Spleen (tissue), 11 donors: ENCODE measurements at regions not wholly inside any gene's neighbourhood (a gene's known extent, or its start where the extent isn't known, plus 50 kb on each side); places are given as distances from the start of the nearest gene placed in this dataset.

ENCODE experiments used
- DNase-seq: peaks from one replicate; pipeline ENCODE4 v3.0.0-alpha.2; 2020
- H3K27ac ChIP-seq, 8 donors: fragments of 200-600 bp; sonication (generic) in 7 of 8; 1 replicate in 4 of 8; 2 replicates in 4 of 8; pipeline versions ENCODE4 v1.5.0 to v1.8.0; 2016 to 2021; ENCODE audit warnings: inconsistent platforms in 4 of 8, mild to moderate bottlenecking in 4 of 8, moderate library complexity in 1 of 8
- H3K27me3 ChIP-seq, 7 donors: fragments of 200-600 bp; sonication (generic) in 6 of 7; replicated peaks in 1 of 7; 1 replicate in 4 of 7; 2 replicates in 3 of 7; pipeline versions ENCODE4 v1.5.0 to v1.8.0; 2016 to 2021; ENCODE audit warnings: inconsistent platforms in 3 of 7, mild to moderate bottlenecking in 1 of 7
- H3K36me3 ChIP-seq, 6 donors: fragments of 200-600 bp; sonication (generic) in 5 of 6; 1 replicate in 4 of 6; 2 replicates in 2 of 6; pipeline versions ENCODE4 v1.5.0 to v1.8.0; 2016 to 2021; ENCODE audit warnings: inconsistent platforms in 2 of 6
- H3K4me1 ChIP-seq, 6 donors: fragments of 200-600 bp; sonication (generic) in 5 of 6; 1 replicate in 3 of 6; 2 replicates in 3 of 6; pipeline versions ENCODE4 v1.5.0 to v1.8.0; 2016 to 2021; ENCODE audit warnings: inconsistent platforms in 3 of 6
- H3K4me3 ChIP-seq, 8 donors: fragments of 200-600 bp; sonication (generic) in 7 of 8; 1 replicate in 4 of 8; 2 replicates in 4 of 8; pipeline versions ENCODE4 v1.5.0 to v1.8.0; 2016 to 2021; ENCODE audit warnings: inconsistent platforms in 4 of 8, mild to moderate bottlenecking in 4 of 8, moderate library complexity in 2 of 8
- H3K9me3 ChIP-seq, 8 donors: fragments of 200-600 bp; sonication (generic) in 7 of 8; 1 replicate in 4 of 8; 2 replicates in 4 of 8; pipeline versions ENCODE4 v1.5.0 to v1.8.0; 2016 to 2021; ENCODE audit warnings: inconsistent platforms in 4 of 8
- POLR2A ChIP-seq, 3 donors: fragments of 450-650 bp; IDR thresholded peaks; one replicate each; pipeline ENCODE4 v1.5.1; 2017; ENCODE audit warnings: antibody characterized with exemption in 3 of 3, mild to moderate bottlenecking in 1 of 3
- POLR2AphosphoS5 ChIP-seq, 3 donors: sonication (generic); formaldehyde crosslinking; IDR thresholded peaks; one replicate each; pipeline ENCODE4 v1.5.1; 2017; ENCODE audit warnings: antibody characterized with exemption in 3 of 3
- WGBS, 5 donors: extraction: QIAGEN DNeasy Blood & Tissue Kit in 3 of 5; methylation state at CpG; one replicate each; pipeline versions ENCODE4 v1.1.5 to v1.1.7; 2013 to 2018; 5-methylcytosine and 5-hydroxymethylcytosine counted together
- intact Hi-C: fragments of 100-400 bp; cut with DNase I; formaldehyde crosslinking; loops from one replicate; pipeline ENCODE4 v1.15.0; 2023; ENCODE audit warnings: low total_unique reads
- TF ChIP-seq, protein P1 (sequence below), 11 experiments: fragments of 200-600 bp in 7 of 11; fragments of 450-650 bp in 4 of 11; sonication (generic) in 4 of 11; IDR thresholded peaks in 8 of 11; conservative IDR thresholded peaks in 3 of 11; 1 replicate in 7 of 11; 2 replicates in 4 of 11; pipeline versions ENCODE4 v1.4.0 to v1.8.0; 2016 to 2021; ENCODE audit warnings: antibody characterized with exemption in 11 of 11, inconsistent platforms in 4 of 11, mild to moderate bottlenecking in 1 of 11
- donor health status: healthy with polysubstance abuse.
- donor health status: DM: no; HTN: no; CAD: no; lungs with moderate emphysema.
- donor health status: DM: no; HTN: no; CAD: no.
- donor health status: Bipolar disorder and iron deficiency.
- donor health status: healthy.
- donor health status: DM: no; HTN: no; CAD: no.
- donor health status: DM: yes; HTN: yes; CAD: no.

DNA sequence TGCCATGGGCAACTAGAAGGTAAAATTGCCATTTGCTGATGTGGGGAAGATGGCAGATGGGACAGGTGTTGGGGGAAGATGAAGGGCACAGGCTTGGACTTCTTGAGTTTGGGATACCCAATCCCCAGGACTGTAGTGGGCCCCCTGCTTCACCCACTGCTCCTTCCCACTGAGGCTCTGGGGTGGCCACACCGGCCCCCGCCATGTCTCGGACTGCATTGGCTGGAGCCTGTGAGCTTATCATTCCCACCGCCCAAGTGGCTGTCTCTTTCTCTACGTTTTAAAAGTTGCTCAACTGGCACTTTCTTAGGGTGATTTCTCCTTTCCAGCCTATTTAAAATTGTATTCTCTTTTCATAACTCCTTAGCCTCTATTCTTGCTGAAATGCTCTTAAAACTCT is 730.0 kb upstream of the ADAMTS16 start:
- no peak overlapping the region for H3K27ac ChIP-seq
- H3K27me3 ChIP-seq, result no peaks in the 10 kb centered on the region
- WGBS, 5 donors, result 80 to 89% (median 86%) methylated on average over 5 of the region's 5 CpGs
- TF ChIP-seq POLR2AphosphoS5 (IDR thresholded peaks at IDR 0.05), result no peak
- no peak for TF ChIP-seq POLR2A (IDR thresholded peaks at IDR 0.05)
- no peak overlapping the region for H3K4me3 ChIP-seq
- no peaks in the 10 kb centered on the region for H3K36me3 ChIP-seq
- no peaks in the 10 kb centered on the region for H3K4me1 ChIP-seq
- intact Hi-C loops, result no loop called here
- no peak for DNase-seq
- H3K9me3 ChIP-seq, result peaks cover 0 to 42% (median 2%) of the 10 kb centered on the region in 8 donors

DNA sequence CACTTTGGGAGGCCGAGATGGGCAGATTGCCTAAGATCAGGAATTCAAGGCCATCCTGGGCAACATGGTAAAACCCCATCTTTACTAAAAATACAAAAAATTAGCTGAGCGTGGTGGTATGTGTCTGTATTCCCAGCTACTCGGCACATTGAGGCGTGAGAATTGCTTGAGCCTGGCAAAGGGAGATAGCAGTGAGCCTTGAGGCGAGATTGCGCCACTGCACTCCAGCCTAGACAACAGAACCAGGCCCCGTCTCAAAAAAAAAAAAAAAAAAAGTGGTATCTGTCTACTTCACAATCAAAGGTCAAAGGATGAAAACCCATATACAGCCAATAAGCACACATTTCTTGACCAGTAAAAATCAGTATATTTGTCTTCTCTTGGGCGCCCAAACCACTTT is 728.5 kb upstream of the ADAMTS16 start:
- Histone ChIP-seq H3K27me3 (no peaks in the 10 kb centered on the region), H3K27ac (no peak overlapping the region), H3K9me3 (peaks cover 0 to 43% (median 2%) of the 10 kb centered on the region in 8 donors), H3K36me3 (no peaks in the 10 kb centered on the region), H3K4me1 (no peaks in the 10 kb centered on the region), H3K4me3 (no peak overlapping the region)
- intact Hi-C loops, result no loop called here
- TF ChIP-seq POLR2A (IDR thresholded peaks at IDR 0.05) (no peak), POLR2AphosphoS5 (IDR thresholded peaks at IDR 0.05) (no peak)
- TF ChIP-seq, protein P1, sequence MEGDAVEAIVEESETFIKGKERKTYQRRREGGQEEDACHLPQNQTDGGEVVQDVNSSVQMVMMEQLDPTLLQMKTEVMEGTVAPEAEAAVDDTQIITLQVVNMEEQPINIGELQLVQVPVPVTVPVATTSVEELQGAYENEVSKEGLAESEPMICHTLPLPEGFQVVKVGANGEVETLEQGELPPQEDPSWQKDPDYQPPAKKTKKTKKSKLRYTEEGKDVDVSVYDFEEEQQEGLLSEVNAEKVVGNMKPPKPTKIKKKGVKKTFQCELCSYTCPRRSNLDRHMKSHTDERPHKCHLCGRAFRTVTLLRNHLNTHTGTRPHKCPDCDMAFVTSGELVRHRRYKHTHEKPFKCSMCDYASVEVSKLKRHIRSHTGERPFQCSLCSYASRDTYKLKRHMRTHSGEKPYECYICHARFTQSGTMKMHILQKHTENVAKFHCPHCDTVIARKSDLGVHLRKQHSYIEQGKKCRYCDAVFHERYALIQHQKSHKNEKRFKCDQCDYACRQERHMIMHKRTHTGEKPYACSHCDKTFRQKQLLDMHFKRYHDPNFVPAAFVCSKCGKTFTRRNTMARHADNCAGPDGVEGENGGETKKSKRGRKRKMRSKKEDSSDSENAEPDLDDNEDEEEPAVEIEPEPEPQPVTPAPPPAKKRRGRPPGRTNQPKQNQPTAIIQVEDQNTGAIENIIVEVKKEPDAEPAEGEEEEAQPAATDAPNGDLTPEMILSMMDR (IDR thresholded peaks at IDR 0.05 in 8 of 11, conservative IDR thresholded peaks at IDR 0.05 in 3 of 11), result no peak
- 76 to 86% (median 83%) methylated on average over 8 of the region's 8 CpGs for WGBS, 5 donors
- no peak for DNase-seq

- no peak for TF ChIP-seq POLR2A (IDR thresholded peaks at IDR 0.05)
- TF ChIP-seq, protein P1 (IDR thresholded peaks at IDR 0.05 in 8 of 11, conservative IDR thresholded peaks at IDR 0.05 in 3 of 11), result no peak
- no peak for TF ChIP-seq POLR2AphosphoS5 (IDR thresholded peaks at IDR 0.05)
These were observed 726.1 kb upstream of the ADAMTS16 start for GRCh38 chr5:4413996-4414395.

GRCh38 chr5:4418084-4418483 is 722.0 kb upstream of the ADAMTS16 start:
- no peak for DNase-seq
- no peaks in the 10 kb centered on the region for H3K36me3 ChIP-seq
- peaks cover 0 to 17% (median 0%) of the 10 kb centered on the region in 8 donors for H3K9me3 ChIP-seq
- no peaks in the 10 kb centered on the region for H3K27me3 ChIP-seq
- no peaks in the 10 kb centered on the region for H3K4me1 ChIP-seq
- TF ChIP-seq POLR2A (IDR thresholded peaks at IDR 0.05) (no peak), POLR2AphosphoS5 (IDR thresholded peaks at IDR 0.05) (no peak)
- TF ChIP-seq, protein P1 (IDR thresholded peaks at IDR 0.05 in 8 of 11, conservative IDR thresholded peaks at IDR 0.05 in 3 of 11), result no peak
- no peak overlapping the region for H3K27ac ChIP-seq
- intact Hi-C loops, result no loop called here
- H3K4me3 ChIP-seq, result no peak overlapping the region
- WGBS, 5 donors, result 26 to 51% (median 38%) methylated on average over 2 of the region's 2 CpGs

More at GRCh38 chr5:4413996-4414395, 726.1 kb upstream of the ADAMTS16 start:
- no peak for DNase-seq
- H3K27ac ChIP-seq, result no peak overlapping the region
- H3K36me3 ChIP-seq, result no peaks in the 10 kb centered on the region
- peaks cover 0 to 37% (median 2%) of the 10 kb centered on the region in 8 donors for H3K9me3 ChIP-seq
- no peaks in the 10 kb centered on the region for H3K4me1 ChIP-seq
- WGBS, 5 donors, result 66 to 76% (median 70%) methylated on average over 8 of the region's 8 CpGs
- no peak overlapping the region for H3K4me3 ChIP-seq
- intact Hi-C loops, result no loop called here
- H3K27me3 ChIP-seq, result no peaks in the 10 kb centered on the region

DNA sequence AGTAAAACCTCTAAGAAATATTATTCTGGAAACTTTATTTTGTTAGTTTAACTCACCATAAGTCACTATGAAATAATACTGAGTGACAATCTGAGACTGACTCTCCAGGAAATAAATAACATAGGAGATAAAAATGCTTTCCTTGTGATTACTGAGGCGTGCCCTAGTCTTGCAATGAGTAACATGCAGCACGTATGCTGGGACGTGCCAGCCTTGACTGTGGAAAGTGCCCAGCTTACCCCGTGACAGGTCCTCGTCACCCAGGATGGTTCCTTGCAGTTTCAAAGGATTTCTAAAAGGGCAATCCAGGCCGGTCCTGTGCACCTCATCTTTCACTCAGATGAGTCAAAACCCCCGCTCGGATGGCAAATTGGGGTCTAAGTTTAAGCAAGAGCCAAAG is 720.8 kb upstream of the ADAMTS16 start:
- H3K36me3 ChIP-seq, result no peaks in the 10 kb centered on the region
- 73 to 85% (median 79%) methylated on average over 8 of the region's 8 CpGs for WGBS, 5 donors
- H3K4me1 ChIP-seq, result no peaks in the 10 kb centered on the region
- intact Hi-C loops, result no loop called here
- no peak for DNase-seq
- TF ChIP-seq POLR2AphosphoS5 (IDR thresholded peaks at IDR 0.05) (no peak), POLR2A (IDR thresholded peaks at IDR 0.05) (no peak)
- TF ChIP-seq, protein P1 (IDR thresholded peaks at IDR 0.05 in 8 of 11, conservative IDR thresholded peaks at IDR 0.05 in 3 of 11), result no peak
- H3K27ac ChIP-seq, result no peak overlapping the region
- no peaks in the 10 kb centered on the region for H3K27me3 ChIP-seq
- peaks cover 0 to 14% (median 0%) of the 10 kb centered on the region in 8 donors for H3K9me3 ChIP-seq
- no peak overlapping the region for H3K4me3 ChIP-seq
